ENCODE measurements at regions not wholly inside any gene's neighbourhood (a gene's known extent, or its start where the extent isn't known, plus 50 kb on each side); places are given as distances from the start of the nearest gene placed in this dataset.

GRCh38 chr1:110282395-110282794, 56.8 kb upstream of the RBM15 start:
- no peak overlapping the region for H3K4me3 Mint-ChIP-seq
- no peaks in the 10 kb centered on the region for H3K36me3 Mint-ChIP-seq
- H3K9me3 Mint-ChIP-seq: peaks cover 6% of the 10 kb centered on the region
- no peak for ATAC-seq
- peaks cover 3% of the 10 kb centered on the region; the same call in 1 of the 2 replicates for H3K4me1 Mint-ChIP-seq
- TF ChIP-seq PREB (CRISPR knock-in tag; IDR thresholded peaks at IDR 0.05; ENCODE audit: borderline replicate concordance) (no peak), FOXP4 (CRISPR knock-in tag; IDR thresholded peaks at IDR 0.05) (no peak), TP53 (CRISPR knock-in tag; IDR thresholded peaks at IDR 0.05) (no peak), ATF1 (CRISPR knock-in tag; IDR thresholded peaks at IDR 0.05) (no peak), SMAD3 (CRISPR knock-in tag; IDR thresholded peaks at IDR 0.05; ENCODE audit: borderline replicate concordance) (no peak), JAZF1 (CRISPR knock-in tag; IDR thresholded peaks at IDR 0.05) (no peak), RORB (CRISPR knock-in tag; IDR thresholded peaks at IDR 0.05) (no peak), ELF4 (CRISPR knock-in tag; IDR thresholded peaks at IDR 0.05; ENCODE audit: low read depth) (no peak), NR3C1 (CRISPR knock-in tag; conservative IDR thresholded peaks at IDR 0.05; ENCODE audit: low read depth) (no peak), ZMAT4 (CRISPR knock-in tag; IDR thresholded peaks at IDR 0.05) (no peak), FOXK1 (CRISPR knock-in tag; IDR thresholded peaks at IDR 0.05) (no peak), E2F1 (CRISPR knock-in tag; IDR thresholded peaks at IDR 0.05) (no peak), ZNF232 (CRISPR knock-in tag; IDR thresholded peaks at IDR 0.05) (no peak), GRHL2 (CRISPR knock-in tag; IDR thresholded peaks at IDR 0.05; ENCODE audit: insufficient replicate concordance, severe bottlenecking) (no peak)
- TF ChIP-seq, protein P1, sequence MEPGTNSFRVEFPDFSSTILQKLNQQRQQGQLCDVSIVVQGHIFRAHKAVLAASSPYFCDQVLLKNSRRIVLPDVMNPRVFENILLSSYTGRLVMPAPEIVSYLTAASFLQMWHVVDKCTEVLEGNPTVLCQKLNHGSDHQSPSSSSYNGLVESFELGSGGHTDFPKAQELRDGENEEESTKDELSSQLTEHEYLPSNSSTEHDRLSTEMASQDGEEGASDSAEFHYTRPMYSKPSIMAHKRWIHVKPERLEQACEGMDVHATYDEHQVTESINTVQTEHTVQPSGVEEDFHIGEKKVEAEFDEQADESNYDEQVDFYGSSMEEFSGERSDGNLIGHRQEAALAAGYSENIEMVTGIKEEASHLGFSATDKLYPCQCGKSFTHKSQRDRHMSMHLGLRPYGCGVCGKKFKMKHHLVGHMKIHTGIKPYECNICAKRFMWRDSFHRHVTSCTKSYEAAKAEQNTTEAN (CRISPR knock-in tag; IDR thresholded peaks at IDR 0.05): no peak
- peaks cover 2% of the 10 kb centered on the region for H3K27me3 Mint-ChIP-seq (ENCODE audit: low read depth)
- no peak overlapping the region for H3K27ac Mint-ChIP-seq
- no peak for DNase-seq (ENCODE audit: low spot score)
- ChIA-PET CTCF (interaction anchor here (1.7 kb wide), 1 partner anchor 30 kb away, joined by 5 read pairs; no protein-coding TSS in a partner anchor), POLR2A (no interaction called here)

- no peak for TF ChIP-seq JUN (CRISPR knock-in tag; IDR thresholded peaks at IDR 0.05)
- TF ChIP-seq FOXK1 (CRISPR knock-in tag; IDR thresholded peaks at IDR 0.05): no peak
- no peak for TF ChIP-seq OVOL2 (CRISPR knock-in tag; IDR thresholded peaks at IDR 0.05; ENCODE audit: borderline replicate concordance)
- TF ChIP-seq, protein P2, sequence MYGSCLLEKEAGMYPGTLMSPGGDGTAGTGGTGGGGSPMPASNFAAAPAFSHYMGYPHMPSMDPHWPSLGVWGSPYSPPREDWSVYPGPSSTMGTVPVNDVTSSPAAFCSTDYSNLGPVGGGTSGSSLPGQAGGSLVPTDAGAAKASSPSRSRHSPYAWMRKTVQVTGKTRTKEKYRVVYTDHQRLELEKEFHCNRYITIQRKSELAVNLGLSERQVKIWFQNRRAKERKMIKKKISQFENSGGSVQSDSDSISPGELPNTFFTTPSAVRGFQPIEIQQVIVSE (CRISPR knock-in tag; IDR thresholded peaks at IDR 0.05; ENCODE audit: borderline replicate concordance): no peak
- no peak for TF ChIP-seq ZNF317 (CRISPR knock-in tag; IDR thresholded peaks at IDR 0.05; ENCODE audit: borderline replicate concordance, low read depth)
- TF ChIP-seq FOXP4 (CRISPR knock-in tag; IDR thresholded peaks at IDR 0.05): no peak
- TF ChIP-seq NFYB (CRISPR knock-in tag; conservative IDR thresholded peaks at IDR 0.05; ENCODE audit: low read depth): no peak
- TF ChIP-seq, protein P3, sequence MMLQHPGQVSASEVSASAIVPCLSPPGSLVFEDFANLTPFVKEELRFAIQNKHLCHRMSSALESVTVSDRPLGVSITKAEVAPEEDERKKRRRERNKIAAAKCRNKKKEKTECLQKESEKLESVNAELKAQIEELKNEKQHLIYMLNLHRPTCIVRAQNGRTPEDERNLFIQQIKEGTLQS (CRISPR knock-in tag; conservative IDR thresholded peaks at IDR 0.05): no peak
- no peak for TF ChIP-seq CREB1 (CRISPR knock-in tag; IDR thresholded peaks at IDR 0.05)
- no peak for TF ChIP-seq ZNF138 (CRISPR knock-in tag; conservative IDR thresholded peaks at IDR 0.05)
- Mint-ChIP-seq H3K27me3 (ENCODE audit: low read depth) (peaks cover 2% of the 10 kb centered on the region), H3K27ac (no peak overlapping the region), H3K9me3 (peaks cover 6% of the 10 kb centered on the region), H3K4me1 (peaks cover 3% of the 10 kb centered on the region; the same call in 1 of the 2 replicates), H3K4me3 (no peak overlapping the region), H3K36me3 (no peaks in the 10 kb centered on the region)
- POLR2A ChIA-PET: interaction anchor here (0.6 kb wide), 1 partner anchor 238 kb away, joined by 3 read pairs; no protein-coding TSS in a partner anchor
- CTCF ChIA-PET: interaction anchor here (1.7 kb wide), 1 partner anchor 29 kb away, joined by 5 read pairs; no protein-coding TSS in a partner anchor
- DNase-seq (ENCODE audit: low spot score): no peak
- no peak for ATAC-seq
Measured at GRCh38 chr1:110283677-110284076, 55.5 kb upstream of the RBM15 start.

Measured in WTC11 (cell line).